Panc1 (cell line): ENCODE measurements at regions not wholly inside any gene's neighbourhood (a gene's known extent, or its start where the extent isn't known, plus 50 kb on each side); places are given as distances from the start of the nearest gene placed in this dataset.

Experiments
- CTCF ChIP-seq: fragments of 450-650 bp; IDR thresholded peaks from 2 replicates; pipeline ENCODE4 v1.5.1; 2017; ENCODE audit warnings: mild to moderate bottlenecking
- POLR2AphosphoS5 ChIP-seq: IDR thresholded peaks from 2 replicates; pipeline ENCODE4 v1.6.1; 2012; ENCODE audit warnings: mild to moderate bottlenecking, low read depth, low read length, moderate library complexity
- REST ChIP-seq, 2 experiments: IDR thresholded peaks; 2 replicates each; pipeline ENCODE4 v1.6.1; 2011 to 2012; ENCODE audit warnings: low read depth in 2 of 2, control low read depth in 1 of 2, low read length in 1 of 2, mild to moderate bottlenecking in 1 of 2, moderate library complexity in 1 of 2; ENCODE audit not compliant: insufficient read depth in 1 of 2
- SIN3A ChIP-seq: IDR thresholded peaks from 2 replicates; pipeline ENCODE4 v1.6.1; 2012; ENCODE audit warnings: low read depth, mild to moderate bottlenecking, low read length, moderate library complexity, borderline replicate concordance; ENCODE audit not compliant: insufficient read depth
- TCF7L2 ChIP-seq: IDR thresholded peaks from 2 replicates; pipeline ENCODE4 v1.6.1; 2011; ENCODE audit warnings: mild to moderate bottlenecking, low read depth, low read length, inconsistent platforms

GRCh38 chrX:94366616-94367015 is 692.6 kb downstream of the FAM133A start:
- no peak for TF ChIP-seq CTCF
- TF ChIP-seq REST (IDR thresholded peaks at IDR 0.05; ENCODE audit: insufficient read depth in 1 of 2, low read depth in 2 of 2, low read length in 1 of 2), result no peak
- TF ChIP-seq SIN3A, result no peak
- TF ChIP-seq POLR2AphosphoS5, result no peak
- no peak for TF ChIP-seq TCF7L2
